GM21515 (cell line): ENCODE measurements at regions not wholly inside any gene's neighbourhood (a gene's known extent, or its start where the extent isn't known, plus 50 kb on each side); places are given as distances from the start of the nearest gene placed in this dataset.

ENCODE experiments used
- ATAC-seq: cut with Tn5 transposase; IDR thresholded peaks from one replicate; pipeline ENCODE4 v1.9.1; 2021; ENCODE audit not compliant: unreplicated experiment

DNA sequence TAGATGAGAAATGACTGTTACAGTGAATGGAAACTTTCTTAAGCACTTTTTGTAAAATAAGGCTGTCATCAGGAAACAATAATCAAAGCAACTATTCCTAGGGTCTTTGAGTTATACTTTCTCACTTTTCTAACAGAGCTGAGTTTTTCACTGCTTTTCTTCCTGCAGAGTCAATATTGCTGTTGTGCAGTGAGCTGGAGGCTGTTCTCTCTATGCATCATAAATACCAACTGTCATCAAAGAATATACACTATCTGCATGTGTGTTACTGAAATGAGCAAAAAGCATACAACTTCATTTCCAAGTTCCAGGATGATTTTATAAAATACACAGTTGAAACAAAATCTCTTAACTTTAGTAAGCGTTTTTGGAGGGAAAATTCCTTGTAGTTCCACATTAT, 110.4 kb upstream of the CPSF6 start:
- no peak for ATAC-seq

DNA sequence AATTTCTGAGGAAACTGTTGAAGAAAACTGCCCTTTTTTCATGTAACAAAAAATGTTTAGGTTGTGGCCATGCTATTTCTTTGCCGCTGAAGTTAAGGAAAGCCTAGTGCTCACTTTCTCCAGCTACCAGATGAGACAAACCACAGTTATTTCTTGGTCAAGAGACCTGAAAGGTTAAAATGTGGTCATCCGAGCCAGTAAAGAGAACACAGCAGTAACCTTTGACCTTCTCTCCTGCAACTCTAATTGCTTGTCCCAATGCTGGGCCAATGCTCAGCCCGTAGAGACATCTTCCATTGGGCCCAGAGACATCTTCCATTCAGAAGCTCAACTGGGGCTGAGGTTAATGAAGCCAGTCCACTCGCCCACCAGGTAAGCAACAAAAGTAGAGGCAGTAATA, 109.8 kb upstream of the CPSF6 start:
- ATAC-seq = no peak

- ATAC-seq = no peak
Observed at GRCh38 chr12:69130064-69130463, 109.3 kb upstream of the CPSF6 start.

- no peak for ATAC-seq
Observed at GRCh38 chr12:69131077-69131476, 108.3 kb upstream of the CPSF6 start.

- ATAC-seq = no peak
Observed at GRCh38 chr12:69136931-69137613, 102.3 kb upstream of the CPSF6 start.

- no peak for ATAC-seq
Observed at GRCh38 chr12:69141074-69141473, 98.3 kb upstream of the CPSF6 start.

DNA sequence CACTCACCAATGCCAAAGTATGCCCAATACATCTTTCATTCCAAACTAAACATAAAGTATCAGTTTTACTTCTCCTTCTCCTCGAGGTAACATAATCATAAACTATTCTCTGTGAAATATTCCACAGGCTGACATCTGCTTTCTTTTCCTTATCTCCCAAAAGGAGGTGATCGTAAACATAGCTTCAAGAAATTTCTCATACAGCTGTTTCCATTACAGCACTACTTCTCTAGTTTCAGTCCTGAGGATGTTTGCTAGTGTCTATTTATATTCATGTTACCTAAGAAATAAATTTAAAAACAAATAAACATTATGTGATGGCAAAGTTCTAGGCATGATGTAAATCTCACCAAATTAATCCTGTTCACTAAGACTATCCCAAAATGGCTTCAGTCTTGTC, 90.1 kb upstream of the CPSF6 start:
- no peak for ATAC-seq

DNA sequence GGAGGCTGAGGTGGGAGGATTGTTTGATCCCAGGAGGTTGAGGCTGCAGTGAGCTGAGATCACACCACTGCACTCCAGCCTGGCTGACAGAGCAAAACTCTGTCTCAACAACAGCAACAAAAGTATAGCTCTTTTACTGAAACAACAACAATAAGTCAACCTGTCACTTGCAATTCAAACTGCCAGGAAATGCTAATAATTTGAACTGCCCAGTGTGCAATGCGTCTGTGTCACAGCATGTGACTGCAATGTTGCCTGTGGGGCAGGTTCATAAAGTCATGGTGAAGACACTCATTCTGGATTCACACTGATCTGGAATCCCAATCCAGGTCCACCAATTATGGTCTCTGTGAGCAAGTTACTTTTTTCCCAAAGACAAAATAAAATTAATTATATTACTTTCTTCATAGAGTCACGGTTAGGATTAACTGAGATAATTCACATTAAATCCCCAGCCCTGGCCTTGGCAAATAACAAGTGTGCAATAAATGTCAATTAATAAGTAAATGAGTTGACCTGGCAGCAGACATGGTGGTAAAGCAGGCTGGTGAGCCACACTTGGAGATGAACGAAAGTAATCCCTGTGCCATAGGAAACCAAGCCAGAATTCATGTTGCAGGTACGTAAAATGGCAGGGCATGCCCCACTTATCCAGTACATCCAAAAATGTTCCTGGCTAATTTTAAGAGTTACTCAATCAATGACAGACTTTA, 89.1 kb upstream of the CPSF6 start:
- ATAC-seq = no peak

GRCh38 chr12:69150796-69151127, 88.6 kb upstream of the CPSF6 start:
- ATAC-seq = no peak

- no peak for ATAC-seq
Observed at GRCh38 chr12:69151254-69151764, 88.1 kb upstream of the CPSF6 start.

DNA sequence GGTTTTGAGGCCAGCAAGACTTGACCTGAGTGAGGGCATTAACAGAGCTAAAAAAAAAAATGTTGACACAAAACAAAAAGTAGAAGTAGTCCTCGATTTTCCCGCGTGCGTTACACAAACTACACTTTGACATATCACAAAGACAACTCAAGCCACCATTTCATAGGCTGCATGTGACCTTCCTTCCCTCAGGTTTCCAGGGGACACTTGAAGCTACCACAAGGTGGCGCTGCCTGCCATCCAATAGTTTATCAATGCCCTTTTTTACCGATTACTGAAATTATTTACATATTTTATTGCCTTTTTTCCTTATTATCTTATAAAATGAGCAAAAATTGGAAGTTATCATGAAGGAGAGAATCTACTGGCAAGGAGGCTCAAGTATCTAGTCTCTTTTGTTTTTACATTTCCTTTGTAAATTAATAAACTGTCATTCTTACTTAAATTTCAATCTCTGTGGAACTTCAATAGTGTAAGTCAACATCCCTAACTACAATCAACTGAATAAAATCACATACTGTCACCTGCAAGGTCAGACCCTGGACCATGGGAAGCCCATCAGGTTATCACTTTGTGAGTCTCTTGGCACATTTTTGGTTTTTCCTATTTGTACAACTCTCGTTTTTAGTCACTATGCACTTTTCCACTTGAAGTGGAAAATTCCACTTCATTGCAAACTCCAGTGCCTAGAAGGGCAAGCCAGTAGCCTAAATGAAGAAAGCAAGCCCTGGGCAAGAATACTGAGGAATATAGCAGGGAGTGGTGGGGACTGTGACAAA, 84.6 kb upstream of the CPSF6 start:
- peak; percentile 43 for ATAC-seq

DNA sequence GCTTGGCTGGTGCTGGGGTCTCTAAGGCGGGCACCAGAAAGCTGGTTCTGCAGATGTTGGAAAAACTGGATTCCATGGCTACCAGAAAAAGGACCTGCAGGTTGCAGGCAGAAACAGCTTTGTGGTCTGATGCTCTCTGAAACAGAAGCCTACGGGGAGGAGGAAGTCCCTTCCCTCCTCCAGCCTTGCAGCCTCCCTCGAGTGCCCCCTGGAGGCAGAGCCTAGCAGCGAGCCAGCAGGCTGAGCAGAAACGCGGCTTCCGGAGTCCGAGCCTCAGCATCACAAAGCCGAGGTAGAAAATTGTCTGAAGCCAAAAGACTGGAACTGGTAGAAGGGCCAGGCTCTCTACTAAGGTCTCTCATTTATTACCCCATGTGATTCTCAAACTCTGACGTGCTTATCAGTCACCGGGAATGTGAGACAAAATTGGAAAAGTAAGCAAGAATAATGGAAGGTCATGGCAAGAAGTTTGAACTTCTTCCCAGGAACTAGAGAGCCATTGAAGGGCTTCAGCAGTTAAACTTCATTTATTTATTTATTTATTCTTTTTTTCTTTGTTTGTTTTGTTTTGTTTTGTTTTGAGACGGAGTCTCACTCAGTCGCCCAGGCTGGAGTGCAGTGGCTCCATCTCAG, 82.2 kb upstream of the CPSF6 start:
- ATAC-seq = peak; percentile 95

- ATAC-seq = peak; percentile 49
Observed at GRCh38 chr12:69161829-69162228, 77.5 kb upstream of the CPSF6 start.

- no peak for ATAC-seq
Observed at GRCh38 chr12:69163681-69164362, 75.5 kb upstream of the CPSF6 start.

- no peak for ATAC-seq
Observed at GRCh38 chr12:69167648-69168165, 71.7 kb upstream of the CPSF6 start.

DNA sequence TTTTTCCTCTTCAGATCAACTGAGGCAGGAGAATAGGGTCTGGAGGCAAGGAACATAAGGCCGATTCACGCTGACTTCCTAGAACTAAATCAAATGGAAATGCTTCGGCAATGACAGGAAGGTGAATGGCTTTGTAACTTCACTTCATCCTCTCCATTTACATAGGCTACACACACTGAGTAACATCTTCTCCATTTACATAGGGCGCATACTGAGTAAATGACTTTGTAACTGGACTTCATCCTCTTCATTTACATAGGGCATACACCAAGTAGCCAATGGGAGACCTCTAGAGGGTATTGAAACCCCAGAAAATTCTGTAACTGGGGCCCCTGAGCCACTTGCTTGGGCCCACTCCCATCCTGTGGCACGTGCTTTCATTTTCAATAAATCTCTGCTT, 71.0 kb upstream of the CPSF6 start:
- no peak for ATAC-seq

DNA sequence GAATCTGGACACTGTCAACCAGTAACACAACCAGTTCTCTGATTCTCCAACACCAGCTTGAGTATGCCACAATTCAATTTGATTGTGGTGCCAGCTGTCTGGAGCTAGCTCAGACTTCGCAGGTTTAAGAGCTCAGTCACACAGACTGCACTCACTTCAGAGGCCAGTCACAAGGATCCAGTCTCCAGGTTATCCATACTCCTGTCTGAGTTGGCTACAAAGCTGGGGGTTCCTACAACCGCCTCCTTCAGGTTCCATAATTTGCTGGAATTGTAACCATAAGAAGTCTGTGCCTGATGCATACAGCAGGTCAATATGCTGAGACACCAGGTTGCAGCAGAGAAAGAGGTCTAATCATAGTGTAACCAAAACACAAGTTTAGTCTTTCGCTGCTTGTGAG, 70.5 kb upstream of the CPSF6 start:
- ATAC-seq = no peak

DNA sequence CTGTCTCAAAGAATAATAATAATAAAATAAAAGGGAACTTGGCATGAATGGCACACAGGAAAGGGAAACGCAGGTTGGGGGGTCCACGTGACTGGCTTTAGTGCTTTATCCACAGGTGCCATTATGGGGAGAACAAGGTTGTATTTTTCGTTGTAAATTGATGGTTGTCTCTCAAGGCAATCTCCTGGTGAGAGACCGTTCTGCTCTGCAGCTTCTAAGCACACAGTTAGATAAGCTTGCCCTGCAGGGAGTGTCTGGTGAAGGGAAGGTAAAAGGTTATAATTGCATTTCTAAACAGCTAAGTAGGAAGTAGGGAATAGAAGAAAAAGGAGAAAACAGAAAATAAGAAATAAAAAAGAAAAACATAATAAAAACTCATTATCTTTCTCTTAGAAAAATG, 69.1 kb upstream of the CPSF6 start:
- ATAC-seq = no peak

DNA sequence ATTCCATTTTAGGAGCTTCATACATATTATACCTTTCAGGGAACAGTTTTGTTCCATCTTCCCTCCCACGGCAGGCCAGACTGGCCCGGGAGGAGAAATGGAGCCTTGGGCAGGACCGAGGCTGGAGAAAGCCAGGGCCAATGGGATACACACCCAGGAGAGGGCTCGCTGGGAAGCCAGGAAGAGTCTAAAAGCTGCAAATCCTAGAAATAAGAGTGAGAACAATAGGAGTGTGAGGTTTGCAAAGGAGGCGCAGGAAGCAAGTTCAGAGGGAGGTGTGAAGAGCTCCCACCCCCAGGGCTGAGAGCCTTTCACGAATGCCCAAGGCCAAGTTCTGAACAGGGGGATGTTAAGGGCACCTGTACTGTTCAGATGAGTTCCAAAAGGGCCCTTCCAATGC, 67.5 kb upstream of the CPSF6 start:
- no peak for ATAC-seq

DNA sequence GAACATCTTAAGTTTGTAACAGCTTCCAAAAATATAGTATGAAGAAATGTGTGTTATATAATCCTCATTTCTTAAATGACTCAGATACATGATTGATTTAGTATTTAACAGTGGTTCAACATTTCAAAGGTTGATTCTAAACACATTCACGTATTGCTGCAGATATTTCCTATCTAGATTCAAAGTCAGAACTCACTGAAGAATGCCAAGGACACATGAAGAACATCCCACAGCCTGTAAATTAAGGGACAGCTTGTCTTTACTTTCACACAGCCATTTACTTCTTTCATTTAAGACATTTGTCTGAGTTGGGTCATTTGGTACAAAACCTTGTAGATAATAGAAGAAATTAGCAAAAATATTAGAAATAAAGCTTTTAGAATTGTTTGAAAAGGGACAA, 66.9 kb upstream of the CPSF6 start:
- no peak for ATAC-seq

DNA sequence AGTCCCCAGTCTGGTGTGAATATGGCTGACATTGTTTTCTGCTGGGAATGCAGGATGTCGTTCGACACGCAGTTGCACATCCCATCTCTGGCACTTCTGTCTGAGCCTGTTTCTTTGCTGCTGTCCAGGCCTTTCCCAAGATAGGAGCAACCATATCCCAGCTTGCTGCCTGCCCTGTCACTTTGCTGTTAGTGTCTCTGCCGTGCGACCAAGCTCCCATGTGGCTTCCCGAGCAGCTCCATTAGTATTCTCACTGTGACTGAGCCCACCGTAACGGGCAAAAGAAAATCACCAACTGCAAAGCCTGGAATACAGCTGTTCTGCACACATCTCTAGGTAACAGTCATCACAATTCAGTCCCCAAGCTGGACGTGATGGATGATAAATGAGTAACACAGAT, 66.0 kb upstream of the CPSF6 start:
- ATAC-seq = no peak
